ENCODE measurements at regions not wholly inside any gene's neighbourhood (a gene's known extent, or its start where the extent isn't known, plus 50 kb on each side); places are given as distances from the start of the nearest gene placed in this dataset.

DNA sequence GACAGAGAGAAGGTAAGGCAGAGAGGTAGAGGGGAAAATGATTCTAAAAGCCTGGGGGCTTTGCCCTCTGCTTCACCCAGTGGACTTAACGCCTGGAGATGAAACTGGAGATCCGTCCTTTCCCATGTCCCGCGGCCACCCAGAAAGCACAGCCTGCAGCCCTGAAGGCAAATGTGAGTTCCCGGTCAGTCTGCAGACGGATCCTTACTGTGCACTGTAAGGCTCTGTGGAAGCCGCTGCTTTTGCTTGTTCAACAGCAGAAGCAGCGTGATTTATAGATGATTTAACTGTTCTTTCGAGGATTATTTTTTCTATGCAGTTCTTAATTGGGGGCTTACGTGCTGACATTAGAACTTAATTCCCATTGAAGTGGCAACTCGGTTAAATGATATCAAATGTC is 290.4 kb downstream of the FOXL1 start:
- CTCF ChIA-PET: no interaction called here

GRCh38 chr16:86869288-86870022 is 291.1 kb downstream of the FOXL1 start:
- Mint-ChIP-seq H3K9me3 (ENCODE audit: insufficient read depth) (no peaks in the 10 kb centered on the region), H3K4me3 (no peak overlapping the region), H3K4me1 (ENCODE audit: low read depth) (no peaks in the 10 kb centered on the region), H3K27me3 (ENCODE audit: low read depth) (no peaks in the 10 kb centered on the region), H3K36me3 (ENCODE audit: low read depth) (no peaks in the 10 kb centered on the region), H3K27ac (no peak overlapping the region)
- ChIA-PET CTCF (no interaction called here), POLR2A (no interaction called here)
- DNase-seq: no peak
- no peak for ATAC-seq

More for the DNA sequence above, 290.4 kb downstream of the FOXL1 start:
- no peaks in the 10 kb centered on the region for H3K36me3 Mint-ChIP-seq (ENCODE audit: low read depth)
- POLR2A ChIA-PET: no interaction called here
- no peaks in the 10 kb centered on the region for H3K4me1 Mint-ChIP-seq (ENCODE audit: low read depth)
- no peak overlapping the region for H3K4me3 Mint-ChIP-seq
- H3K9me3 Mint-ChIP-seq (ENCODE audit: insufficient read depth): no peaks in the 10 kb centered on the region
- ATAC-seq (no peak), DNase-seq (no peak)
- no peak overlapping the region for H3K27ac Mint-ChIP-seq
- no peaks in the 10 kb centered on the region for H3K27me3 Mint-ChIP-seq (ENCODE audit: low read depth)

GRCh38 chr16:86870380-86870779 is 292.0 kb downstream of the FOXL1 start:
- DNase-seq (no peak), ATAC-seq (no peak)
- Mint-ChIP-seq H3K36me3 (ENCODE audit: low read depth) (no peaks in the 10 kb centered on the region), H3K27me3 (ENCODE audit: low read depth) (no peaks in the 10 kb centered on the region), H3K4me1 (ENCODE audit: low read depth) (no peaks in the 10 kb centered on the region), H3K4me3 (no peak overlapping the region), H3K27ac (no peak overlapping the region), H3K9me3 (ENCODE audit: insufficient read depth) (no peaks in the 10 kb centered on the region)
- CTCF ChIA-PET: no interaction called here
- POLR2A ChIA-PET: no interaction called here

DNA sequence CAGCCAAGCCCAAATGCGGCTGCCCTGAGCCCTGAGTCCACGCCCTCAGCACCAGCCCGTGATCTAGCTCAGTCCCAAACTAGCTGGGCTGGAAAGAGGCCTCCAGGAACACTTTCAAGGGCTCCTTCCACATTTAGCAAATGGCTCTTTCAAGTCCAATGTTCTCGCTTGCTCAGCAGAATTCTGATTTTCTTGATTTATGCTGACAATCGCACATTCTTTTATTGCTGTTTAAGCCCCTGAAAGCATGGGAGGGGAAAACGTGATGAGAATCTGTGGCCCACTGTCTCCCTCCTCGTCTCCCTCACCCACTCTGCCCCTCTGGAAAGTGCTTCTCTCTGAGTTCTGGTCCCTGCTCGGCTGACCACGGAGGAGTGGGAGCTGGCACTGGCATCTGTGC is 293.8 kb downstream of the FOXL1 start:
- POLR2A ChIA-PET: no interaction called here
- no peaks in the 10 kb centered on the region for H3K36me3 Mint-ChIP-seq (ENCODE audit: low read depth)
- H3K9me3 Mint-ChIP-seq (ENCODE audit: insufficient read depth): no peaks in the 10 kb centered on the region
- no peaks in the 10 kb centered on the region for H3K27me3 Mint-ChIP-seq (ENCODE audit: low read depth)
- no peak overlapping the region for H3K4me3 Mint-ChIP-seq
- ATAC-seq (no peak), DNase-seq (no peak)
- no peak overlapping the region for H3K27ac Mint-ChIP-seq
- CTCF ChIA-PET: no interaction called here
- no peaks in the 10 kb centered on the region for H3K4me1 Mint-ChIP-seq (ENCODE audit: low read depth)

GRCh38 chr16:86872833-86873232 is 294.5 kb downstream of the FOXL1 start:
- POLR2A ChIA-PET: no interaction called here
- Mint-ChIP-seq H3K27ac (no peak overlapping the region), H3K27me3 (ENCODE audit: low read depth) (peaks cover 6% of the 10 kb centered on the region), H3K4me3 (no peak overlapping the region), H3K4me1 (ENCODE audit: low read depth) (no peaks in the 10 kb centered on the region), H3K9me3 (ENCODE audit: insufficient read depth) (no peaks in the 10 kb centered on the region), H3K36me3 (ENCODE audit: low read depth) (no peaks in the 10 kb centered on the region)
- CTCF ChIA-PET: no interaction called here
- ATAC-seq (no peak), DNase-seq (no peak)

GRCh38 chr16:86874141-86874540 is 295.8 kb downstream of the FOXL1 start:
- ATAC-seq (no peak), DNase-seq (peak; percentile 39)
- Mint-ChIP-seq H3K9me3 (ENCODE audit: insufficient read depth) (no peaks in the 10 kb centered on the region), H3K4me1 (ENCODE audit: low read depth) (no peaks in the 10 kb centered on the region), H3K27me3 (ENCODE audit: low read depth) (peaks cover 16% of the 10 kb centered on the region), H3K4me3 (no peak overlapping the region), H3K36me3 (ENCODE audit: low read depth) (no peaks in the 10 kb centered on the region), H3K27ac (no peak overlapping the region)
- POLR2A ChIA-PET: no interaction called here
- CTCF ChIA-PET: interaction anchor here (1.2 to 1.6 kb wide), 3 partner anchors 188 to 312 kb away, joined by 8 to 13 read pairs (median 8); no protein-coding TSS in a partner anchor

DNA sequence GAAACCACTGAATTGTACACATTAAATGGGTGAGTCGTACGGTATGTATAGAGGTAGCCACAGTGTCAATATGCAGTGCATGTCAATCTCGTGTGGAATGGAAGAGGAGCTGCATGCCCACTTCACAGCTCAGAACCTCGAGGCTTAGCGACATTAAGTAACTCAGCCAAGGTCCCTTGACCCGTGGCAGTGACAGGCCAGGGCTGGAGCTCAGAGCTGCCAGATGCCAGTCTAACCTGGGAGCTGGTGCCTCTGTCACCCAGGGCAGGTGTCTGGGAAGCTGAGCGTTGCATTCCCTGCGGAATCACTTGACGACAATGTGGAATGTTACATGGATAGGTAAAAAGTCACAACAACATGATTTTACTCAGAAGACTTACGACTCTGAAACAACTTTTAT is 298.1 kb downstream of the FOXL1 start:
- Mint-ChIP-seq H3K27ac (no peak overlapping the region), H3K9me3 (ENCODE audit: insufficient read depth) (no peaks in the 10 kb centered on the region), H3K36me3 (ENCODE audit: low read depth) (no peaks in the 10 kb centered on the region), H3K27me3 (ENCODE audit: low read depth) (peaks cover 21% of the 10 kb centered on the region), H3K4me1 (ENCODE audit: low read depth) (no peaks in the 10 kb centered on the region), H3K4me3 (no peak overlapping the region)
- DNase-seq (no peak), ATAC-seq (no peak)
- CTCF ChIA-PET: no interaction called here
- POLR2A ChIA-PET: no interaction called here

- Mint-ChIP-seq H3K4me3 (no peak overlapping the region), H3K9me3 (ENCODE audit: insufficient read depth) (no peaks in the 10 kb centered on the region), H3K27ac (no peak overlapping the region), H3K27me3 (ENCODE audit: low read depth) (peaks cover 21% of the 10 kb centered on the region), H3K4me1 (ENCODE audit: low read depth) (no peaks in the 10 kb centered on the region), H3K36me3 (ENCODE audit: low read depth) (no peaks in the 10 kb centered on the region)
- DNase-seq (no peak), ATAC-seq (no peak)
- ChIA-PET POLR2A (no interaction called here), CTCF (no interaction called here)
Measured at GRCh38 chr16:86877108-86877507, 298.8 kb downstream of the FOXL1 start.

DNA sequence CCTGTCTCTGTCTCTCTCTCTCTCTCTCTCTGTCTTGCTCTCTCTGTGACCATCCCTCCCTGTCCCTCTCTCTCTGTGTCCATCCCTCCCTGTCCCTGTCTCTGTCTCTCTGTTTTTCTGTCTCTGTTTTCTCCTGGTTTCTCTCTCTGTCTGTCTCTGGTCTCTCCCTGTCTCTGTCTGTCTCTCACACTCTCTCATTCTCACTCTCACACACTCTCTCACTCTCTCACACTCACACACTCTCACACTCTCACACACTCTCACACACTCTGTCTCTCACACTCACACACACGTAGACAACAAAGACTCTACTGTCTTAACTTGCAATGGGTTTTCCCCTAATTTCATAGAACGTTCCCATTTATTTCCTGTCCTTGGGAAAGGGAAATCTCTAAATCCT is 299.5 kb downstream of the FOXL1 start:
- H3K36me3 Mint-ChIP-seq (ENCODE audit: low read depth): no peaks in the 10 kb centered on the region
- H3K9me3 Mint-ChIP-seq (ENCODE audit: insufficient read depth): no peaks in the 10 kb centered on the region
- POLR2A ChIA-PET: no interaction called here
- H3K27me3 Mint-ChIP-seq (ENCODE audit: low read depth): peaks cover 21% of the 10 kb centered on the region
- CTCF ChIA-PET: no interaction called here
- H3K4me3 Mint-ChIP-seq: no peak overlapping the region
- no peak for DNase-seq
- no peak for ATAC-seq
- no peak overlapping the region for H3K27ac Mint-ChIP-seq
- no peaks in the 10 kb centered on the region for H3K4me1 Mint-ChIP-seq (ENCODE audit: low read depth)

DNA sequence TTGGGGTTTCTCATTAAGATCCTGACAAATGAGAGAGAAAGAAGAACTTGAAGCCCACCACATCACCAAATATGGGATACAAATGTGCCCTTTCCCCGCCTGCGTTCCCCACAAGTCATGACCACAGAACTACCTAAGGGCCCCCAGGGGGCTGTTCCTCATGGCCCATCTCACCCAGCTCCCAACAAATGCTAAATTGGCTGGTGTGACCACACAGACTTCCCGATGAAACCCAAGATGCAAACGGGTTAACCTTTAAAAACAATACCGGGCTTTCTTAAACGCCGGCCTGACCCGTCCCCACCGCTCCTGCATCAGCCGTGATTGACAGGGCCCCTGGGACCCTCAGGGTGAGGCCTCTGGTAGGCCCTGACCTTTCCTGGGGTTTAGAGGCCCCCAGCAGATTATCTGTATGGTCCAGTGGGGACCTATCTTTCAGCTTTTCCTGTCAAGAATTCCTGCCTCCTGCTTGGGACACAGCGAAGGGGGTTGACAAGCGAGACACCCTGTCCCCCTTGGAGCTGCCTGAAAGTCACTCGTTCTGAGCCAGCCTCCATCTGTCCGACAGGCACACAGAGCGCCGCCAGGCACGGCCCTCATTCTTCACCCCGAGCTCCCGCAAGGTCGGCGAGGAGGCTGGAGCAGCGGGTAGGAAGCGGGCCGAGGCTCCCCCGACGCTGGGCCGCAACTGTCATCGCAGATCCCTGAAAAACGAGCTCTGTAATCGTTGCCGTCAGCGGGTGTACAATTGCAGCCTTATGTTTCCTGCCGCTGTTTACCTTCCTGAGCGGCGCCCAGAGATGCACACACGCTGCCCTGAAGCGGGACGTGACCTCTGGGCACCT is 300.1 kb downstream of the FOXL1 start:
- no peak overlapping the region for H3K27ac Mint-ChIP-seq
- no peaks in the 10 kb centered on the region for H3K9me3 Mint-ChIP-seq (ENCODE audit: insufficient read depth)
- DNase-seq (no peak), ATAC-seq (no peak)
- ChIA-PET POLR2A (no interaction called here), CTCF (no interaction called here)
- no peak overlapping the region for H3K4me3 Mint-ChIP-seq
- no peaks in the 10 kb centered on the region for H3K4me1 Mint-ChIP-seq (ENCODE audit: low read depth)
- H3K27me3 Mint-ChIP-seq (ENCODE audit: low read depth): peaks cover 21% of the 10 kb centered on the region
- no peaks in the 10 kb centered on the region for H3K36me3 Mint-ChIP-seq (ENCODE audit: low read depth)

- Mint-ChIP-seq H3K9me3 (ENCODE audit: insufficient read depth) (no peaks in the 10 kb centered on the region), H3K27ac (no peak overlapping the region), H3K36me3 (ENCODE audit: low read depth) (no peaks in the 10 kb centered on the region), H3K4me3 (no peak overlapping the region), H3K4me1 (ENCODE audit: low read depth) (no peaks in the 10 kb centered on the region), H3K27me3 (ENCODE audit: low read depth) (peaks cover 21% of the 10 kb centered on the region)
- ATAC-seq (no peak), DNase-seq (no peak)
- ChIA-PET POLR2A (no interaction called here), CTCF (no interaction called here)
Measured at GRCh38 chr16:86879268-86879667, 300.9 kb downstream of the FOXL1 start.

GRCh38 chr16:86880316-86881117 is 302.2 kb downstream of the FOXL1 start:
- no peak for DNase-seq
- H3K9me3 Mint-ChIP-seq (ENCODE audit: insufficient read depth): no peaks in the 10 kb centered on the region
- POLR2A ChIA-PET: no interaction called here
- CTCF ChIA-PET: no interaction called here
- no peaks in the 10 kb centered on the region for H3K36me3 Mint-ChIP-seq (ENCODE audit: low read depth)
- H3K27ac Mint-ChIP-seq: no peak overlapping the region
- H3K4me1 Mint-ChIP-seq (ENCODE audit: low read depth): no peaks in the 10 kb centered on the region
- no peak for ATAC-seq
- peaks cover 21% of the 10 kb centered on the region for H3K27me3 Mint-ChIP-seq (ENCODE audit: low read depth)
- no peak overlapping the region for H3K4me3 Mint-ChIP-seq
